Activated CD8-positive, alpha-beta memory T cell treated with anti-CD3 and anti-CD28 coated beads for 24 hours (primary cell): ENCODE measurements at regions not wholly inside any gene's neighbourhood (a gene's known extent, or its start where the extent isn't known, plus 50 kb on each side); places are given as distances from the start of the nearest gene placed in this dataset.
"Not testable (repeated sequence)": the region's sequence is repeated elsewhere in the genome, so short reads cannot be mapped to it uniquely, and the experiment has no call there.

Source experiments
- DNase-seq: peaks from one replicate; pipeline ENCODE4 v3.0.0-alpha.2; 2020

- no peak for DNase-seq
Measured at GRCh38 chr1:166395729-166396128, 228.9 kb upstream of the FAM78B start.

GRCh38 chr1:166409253-166410082, 242.7 kb upstream of the FAM78B start:
- not testable (repeated sequence) for DNase-seq

DNA sequence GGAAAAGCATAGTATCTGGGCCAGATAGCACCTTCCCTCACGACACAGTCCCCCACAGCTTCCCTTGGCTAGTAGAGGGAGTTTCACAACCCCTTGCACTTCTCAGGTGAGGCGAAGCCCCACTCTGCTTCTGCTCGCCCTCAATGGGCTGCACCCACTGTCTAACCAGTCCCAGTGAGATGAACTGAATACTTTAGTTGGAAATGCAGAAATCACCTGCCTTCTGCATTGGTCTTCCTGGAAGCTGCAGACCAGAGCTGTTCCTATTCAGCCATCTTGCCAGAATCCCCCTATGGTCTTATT, 243.2 kb upstream of the FAM78B start:
- DNase-seq = no peak

DNA sequence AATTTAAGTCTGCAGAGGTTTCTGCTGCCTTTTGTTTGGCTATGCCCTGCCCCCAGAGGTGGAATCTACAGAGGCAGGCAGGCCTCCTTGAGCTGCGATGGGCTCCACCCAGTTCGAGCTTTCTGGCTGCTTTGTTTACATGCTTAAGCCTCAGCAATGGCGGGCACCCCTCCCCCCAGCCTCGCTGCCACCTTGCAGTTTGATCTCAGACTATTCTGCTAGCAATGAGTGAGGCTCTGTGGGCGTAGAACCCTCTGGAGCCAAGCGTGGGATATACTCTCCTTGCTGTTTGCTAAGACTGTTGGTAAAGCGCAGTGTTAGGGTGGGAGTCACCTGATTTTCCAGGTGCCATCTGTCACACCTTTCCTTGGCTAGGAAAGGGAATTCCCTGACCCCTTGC, 250.0 kb upstream of the FAM78B start:
- DNase-seq = not testable (repeated sequence)

DNA sequence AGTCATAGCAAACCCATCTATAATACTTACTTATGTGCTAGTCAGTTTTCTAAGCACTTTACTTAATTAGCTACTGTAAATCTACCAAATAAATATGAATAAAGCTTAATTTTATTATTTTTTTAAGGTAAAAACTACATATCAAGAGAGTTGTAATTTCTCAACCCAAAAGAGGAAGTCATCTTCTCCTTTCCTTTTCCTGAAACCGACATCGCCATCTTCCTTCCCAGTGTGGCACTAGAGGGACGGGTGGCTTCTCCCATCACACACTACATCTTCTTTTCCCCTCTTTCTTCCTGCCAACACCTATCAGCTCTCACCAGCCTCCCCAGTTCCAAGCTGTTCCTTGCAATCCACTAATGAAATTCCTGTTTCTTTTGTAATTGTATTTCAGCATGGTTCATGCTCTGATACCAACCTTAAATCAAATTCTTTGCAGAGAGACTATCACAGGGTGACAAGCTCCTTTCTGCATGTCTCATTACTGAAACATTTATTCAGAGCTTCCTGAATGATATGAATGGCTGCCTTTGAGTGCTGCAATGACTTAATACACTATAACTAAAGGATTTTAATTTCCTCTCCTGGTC, 251.6 kb upstream of the FAM78B start:
- DNase-seq = no peak

- DNase-seq = not testable (repeated sequence)
Measured at GRCh38 chr1:166422586-166422985, 255.8 kb upstream of the FAM78B start.

GRCh38 chr1:166432655-166433054, 265.9 kb upstream of the FAM78B start:
- DNase-seq = no peak

DNA sequence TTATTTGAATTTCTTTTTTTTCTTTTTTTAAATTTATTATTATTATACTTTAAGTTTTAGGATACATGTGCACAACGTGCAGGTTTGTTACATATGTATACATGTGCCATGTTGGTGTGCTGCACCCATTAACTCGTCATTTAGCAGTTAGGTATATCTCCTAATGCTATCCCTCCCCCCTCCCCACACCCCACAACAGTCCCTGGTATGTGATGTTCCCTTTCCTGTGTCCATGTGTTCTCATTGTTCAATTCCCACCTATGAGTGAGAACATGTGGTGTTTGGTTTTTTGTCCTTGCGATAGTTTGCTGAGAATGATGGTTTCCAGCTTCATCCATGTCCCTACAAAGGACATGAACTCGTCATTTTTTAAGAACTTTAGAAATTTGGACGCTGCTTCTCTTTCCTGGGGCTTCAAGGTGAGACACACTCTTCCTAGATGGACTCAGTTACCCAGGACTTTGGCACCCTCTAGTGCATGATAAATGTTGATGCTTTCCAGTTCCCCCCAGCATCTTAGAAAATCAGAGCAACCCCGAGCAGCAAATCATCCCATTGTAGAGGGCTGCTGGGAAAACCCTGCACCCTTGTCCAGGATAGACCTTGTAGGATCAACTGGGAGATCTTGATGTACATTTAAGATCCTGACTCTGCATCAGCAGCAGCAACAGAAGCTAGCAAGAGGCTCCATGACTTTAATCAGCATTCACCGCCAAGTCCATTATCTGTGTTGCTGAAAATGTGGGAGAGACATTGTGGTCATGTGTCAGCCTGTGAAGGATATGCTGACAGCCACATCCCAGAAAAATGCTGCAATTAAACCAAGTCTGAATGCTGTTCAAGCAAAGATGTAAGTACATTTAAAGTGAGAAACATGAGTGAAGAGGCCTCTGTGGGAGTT, 266.9 kb upstream of the FAM78B start:
- not testable (repeated sequence) for DNase-seq

DNA sequence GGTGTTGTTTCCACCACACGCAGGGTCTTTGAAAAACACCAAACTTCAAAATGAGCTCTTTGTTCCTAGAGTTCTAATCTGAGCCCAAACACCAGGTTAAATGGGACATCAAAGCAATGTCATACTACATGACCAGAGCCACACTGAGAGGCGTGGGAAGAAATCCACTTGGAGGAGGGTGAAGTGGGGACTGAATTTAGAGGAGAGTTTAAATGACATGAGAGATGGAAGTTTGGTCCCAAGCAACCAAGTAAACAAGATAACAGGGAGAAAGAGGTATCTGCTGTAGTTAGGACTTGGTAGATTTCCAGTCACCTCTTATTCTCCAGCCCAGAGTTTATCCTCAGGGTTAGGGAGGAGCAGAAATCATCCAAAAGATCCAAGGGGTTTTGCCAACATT, 290.9 kb upstream of the FAM78B start:
- DNase-seq = no peak

GRCh38 chr1:166464333-166464732, 297.5 kb upstream of the FAM78B start:
- no peak for DNase-seq

DNA sequence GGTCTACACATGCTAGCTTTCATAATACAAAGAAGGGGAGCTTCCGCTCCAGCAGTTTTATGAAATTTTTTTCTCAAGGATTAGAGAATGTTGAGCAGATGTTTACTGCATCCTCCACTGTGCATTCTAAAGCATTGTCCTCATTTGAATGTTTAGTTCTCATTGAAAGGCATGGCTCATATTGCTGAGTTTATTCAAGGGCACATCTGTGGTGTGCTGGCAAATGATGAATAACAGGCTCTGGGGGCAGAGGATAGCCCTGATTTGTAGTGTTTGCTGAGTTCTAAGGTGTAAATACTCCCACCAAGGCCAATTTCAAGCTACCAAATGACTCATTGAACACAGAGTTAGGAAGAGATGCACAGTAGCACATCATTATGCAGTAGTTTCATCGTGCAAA, 303.2 kb upstream of the FAM78B start:
- DNase-seq = no peak

DNA sequence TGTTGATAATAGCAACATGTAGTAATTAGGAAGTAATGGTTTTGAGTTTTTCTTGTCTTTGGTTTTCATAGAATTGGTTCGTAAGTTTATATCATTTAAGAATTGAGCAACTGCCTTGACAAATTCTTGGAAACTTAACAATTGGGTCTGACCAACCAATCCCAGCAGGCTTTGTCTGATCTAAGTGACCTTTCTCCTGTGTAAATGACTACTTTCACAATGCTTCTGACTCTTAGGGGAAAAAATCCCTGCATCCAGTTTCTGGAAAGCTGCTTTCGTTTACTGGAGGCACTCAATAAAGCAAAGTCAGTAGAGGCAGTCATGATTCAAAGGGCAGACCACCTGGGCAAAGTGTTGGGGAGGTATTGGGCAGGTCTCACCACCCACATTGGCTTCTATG, 303.6 kb upstream of the FAM78B start:
- DNase-seq = no peak

DNA sequence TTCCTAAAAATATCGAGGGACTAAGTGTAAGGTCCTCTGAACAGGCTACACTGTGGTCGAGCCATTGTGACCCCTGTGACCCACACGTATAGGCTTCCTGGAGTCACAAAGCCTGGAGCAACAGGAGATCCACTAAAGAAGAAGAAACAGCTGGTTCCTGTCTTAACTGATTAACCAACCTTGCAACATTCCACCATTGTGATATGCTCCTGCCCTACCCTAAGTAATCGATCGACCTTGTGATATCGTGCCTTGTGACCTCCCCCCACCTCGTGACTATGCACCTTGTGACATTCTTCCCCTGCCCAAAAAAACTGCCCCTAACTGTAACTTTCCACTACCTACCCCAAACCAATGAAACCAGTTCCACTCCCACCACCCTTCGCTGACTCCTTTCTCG, 304.6 kb upstream of the FAM78B start:
- DNase-seq = no peak

- DNase-seq = peak; percentile 62
Measured at GRCh38 chr1:166479052-166479631, 312.3 kb upstream of the FAM78B start.

DNA sequence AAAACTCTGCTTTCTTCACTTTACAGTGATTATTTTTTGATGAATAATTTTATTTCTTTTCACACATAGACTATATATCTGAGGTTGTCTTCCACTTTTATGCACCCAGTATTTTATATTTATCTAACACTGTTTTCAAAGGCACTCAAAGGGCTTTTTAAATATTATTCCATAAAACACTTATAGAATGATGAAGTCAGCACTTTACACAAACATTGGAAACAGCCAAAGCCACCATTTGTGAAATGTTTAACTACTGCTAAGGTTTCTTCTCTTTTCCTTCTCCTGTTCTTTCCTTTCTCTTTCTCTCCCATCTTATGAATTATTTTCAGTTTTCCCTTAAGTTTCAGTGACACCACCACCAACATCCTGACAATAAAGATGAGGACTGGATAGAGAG, 317.7 kb upstream of the FAM78B start:
- no peak for DNase-seq

GRCh38 chr1:166484871-166485270, 318.1 kb upstream of the FAM78B start:
- no peak for DNase-seq

DNA sequence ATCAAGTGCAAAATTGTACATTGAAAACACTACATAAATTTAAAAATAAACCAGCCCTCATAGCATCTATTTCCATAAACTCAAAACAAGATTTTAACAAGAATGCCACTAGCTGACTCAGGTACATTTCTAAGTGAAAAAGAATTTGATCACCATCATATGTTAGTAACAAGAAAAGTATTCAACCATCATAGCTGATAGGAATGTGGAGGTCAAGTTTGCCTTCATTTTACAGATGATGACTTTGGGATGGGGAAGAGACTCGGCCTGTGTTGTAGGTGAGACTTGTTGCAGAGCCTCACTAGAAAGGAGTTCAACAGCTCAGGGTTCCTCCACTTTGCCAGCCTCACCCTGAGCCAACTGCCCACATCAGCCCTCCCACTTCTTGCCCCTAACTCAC, 318.8 kb upstream of the FAM78B start:
- no peak for DNase-seq

DNA sequence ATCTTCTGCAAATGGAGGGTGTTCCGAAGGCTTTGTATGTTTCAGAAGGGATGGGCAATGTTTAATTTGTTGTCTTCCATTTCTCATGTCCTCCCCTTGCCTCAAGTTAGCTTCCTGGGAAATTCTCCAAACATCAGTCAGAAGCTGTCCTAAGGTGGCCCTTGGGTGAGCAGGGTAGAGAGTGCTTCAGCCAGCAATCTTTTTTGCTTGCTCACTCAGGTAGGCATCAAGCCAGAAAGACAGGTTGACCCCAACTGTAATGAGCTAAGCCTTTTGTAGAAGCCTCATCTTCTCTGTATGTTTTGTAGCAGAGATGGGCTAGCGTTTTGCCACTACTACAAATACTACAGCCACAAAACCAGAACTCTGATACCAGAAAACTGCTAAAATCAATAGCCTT, 321.5 kb upstream of the FAM78B start:
- no peak for DNase-seq

DNA sequence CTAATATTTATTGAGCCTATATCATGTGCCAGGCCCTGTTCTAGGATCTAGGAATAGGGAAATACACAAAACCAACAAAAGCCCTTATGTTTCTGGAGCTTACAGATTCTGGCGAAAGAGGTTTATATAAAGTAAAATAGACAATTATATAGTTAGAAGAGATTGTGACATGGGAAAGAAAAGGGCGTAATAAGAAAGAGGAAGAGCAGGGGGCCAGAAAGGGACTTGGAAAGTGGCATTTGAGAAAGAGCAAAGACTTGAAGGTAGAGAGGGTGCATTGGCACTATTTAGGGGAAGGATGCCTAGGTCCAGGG, 322.5 kb upstream of the FAM78B start:
- no peak for DNase-seq

- DNase-seq = peak; percentile 86
Measured at GRCh38 chr1:166489670-166490436, 323.1 kb upstream of the FAM78B start.

- no peak for DNase-seq
Measured at GRCh38 chr1:166490437-166490991, 323.7 kb upstream of the FAM78B start.

DNA sequence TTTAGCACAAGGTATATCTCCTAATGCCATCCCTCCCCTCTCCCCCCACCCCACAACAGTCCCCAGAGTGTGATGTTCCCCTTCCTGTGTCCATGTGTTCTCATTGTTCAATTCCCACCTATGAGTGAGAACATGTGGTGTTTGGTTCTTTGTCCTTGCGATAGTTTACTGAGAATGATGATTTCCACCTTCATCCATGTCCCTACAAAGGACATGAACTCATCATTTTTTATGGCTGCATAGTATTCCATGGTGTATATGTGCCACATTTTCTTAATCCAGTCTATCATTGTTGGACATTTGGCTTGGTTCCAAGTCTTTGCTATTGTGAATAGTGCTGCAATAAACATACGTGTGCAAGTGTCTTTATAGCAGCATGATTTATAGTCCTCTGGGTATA, 327.0 kb upstream of the FAM78B start:
- DNase-seq = not testable (repeated sequence)

GRCh38 chr1:166507347-166507746, 331.9 kb upstream of the POGK start:
- no peak for DNase-seq
